ENCODE measurements at regions not wholly inside any gene's neighbourhood (a gene's known extent, or its start where the extent isn't known, plus 50 kb on each side); places are given as distances from the start of the nearest gene placed in this dataset.
A peak's percentile ranks its signal among the peaks of the same experiment; 100 is the strongest.
"Not testable (repeated sequence)": the region's sequence is repeated elsewhere in the genome, so short reads cannot be mapped to it uniquely, and the experiment has no call there.

DNA sequence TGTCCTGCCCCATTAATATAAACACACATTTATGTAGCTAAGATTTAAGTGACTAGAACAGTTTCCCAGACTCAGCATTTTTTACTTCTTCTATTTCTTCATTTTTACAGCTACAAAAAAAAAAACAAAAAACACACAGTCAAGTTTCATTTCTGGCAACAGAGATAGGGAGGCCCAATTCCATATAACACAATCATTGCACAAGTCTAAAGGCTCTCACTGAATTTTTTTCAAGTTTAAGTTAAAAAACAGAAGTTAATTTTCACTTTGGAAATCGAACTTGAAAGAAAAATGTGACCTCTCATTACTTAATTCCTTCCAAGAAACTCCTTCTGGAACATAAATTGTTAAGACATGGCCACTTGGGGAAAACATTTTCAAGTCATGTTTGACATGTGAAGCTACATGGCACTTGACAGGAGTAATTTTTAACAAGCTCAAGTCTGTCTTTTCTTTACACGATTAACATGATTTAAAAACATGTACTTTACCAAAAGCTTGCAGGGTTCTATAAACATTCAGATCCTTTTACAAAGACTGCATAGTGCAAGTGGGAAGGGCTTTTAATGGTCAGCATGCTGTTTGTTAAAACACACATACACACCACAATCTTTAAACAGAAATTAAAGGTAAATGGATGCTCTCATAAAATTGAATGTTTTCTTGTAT is 100.1 kb upstream of the CCDC28A start:
- Mint-ChIP-seq H3K27me3 (no peaks in the 10 kb centered on the region), H3K4me3 (no peak overlapping the region), H3K9me3 (no peaks in the 10 kb centered on the region), H3K27ac (no peak overlapping the region), H3K36me3 (no peaks in the 10 kb centered on the region), H3K4me1 (no peaks in the 10 kb centered on the region)
- DNase-seq (no peak), ATAC-seq (replicated peaks) (no peak)

DNA sequence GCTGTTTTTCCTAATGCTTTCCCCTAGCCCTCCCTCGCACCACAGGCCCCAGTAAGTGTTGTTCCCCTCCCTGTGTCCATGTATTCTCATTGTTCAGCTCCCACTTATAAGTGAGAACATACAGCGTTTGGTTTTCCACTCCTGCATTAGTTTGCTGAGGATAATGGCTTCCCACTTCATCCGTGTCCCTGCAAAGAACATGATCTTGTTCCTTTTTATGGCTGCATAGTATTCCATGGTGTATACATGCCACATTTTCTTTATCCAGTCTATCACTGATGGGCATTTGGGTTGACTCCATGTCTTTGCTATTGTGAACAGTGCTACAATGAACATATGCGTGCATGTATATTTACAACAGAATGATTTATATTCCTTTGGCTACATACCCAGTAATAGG is 99.1 kb upstream of the CCDC28A start:
- H3K27ac Mint-ChIP-seq; DNase-seq; H3K36me3 Mint-ChIP-seq; H3K4me1 Mint-ChIP-seq; H3K9me3 Mint-ChIP-seq; ATAC-seq (replicated peaks); H3K27me3 Mint-ChIP-seq; H3K4me3 Mint-ChIP-seq: not testable (repeated sequence)

DNA sequence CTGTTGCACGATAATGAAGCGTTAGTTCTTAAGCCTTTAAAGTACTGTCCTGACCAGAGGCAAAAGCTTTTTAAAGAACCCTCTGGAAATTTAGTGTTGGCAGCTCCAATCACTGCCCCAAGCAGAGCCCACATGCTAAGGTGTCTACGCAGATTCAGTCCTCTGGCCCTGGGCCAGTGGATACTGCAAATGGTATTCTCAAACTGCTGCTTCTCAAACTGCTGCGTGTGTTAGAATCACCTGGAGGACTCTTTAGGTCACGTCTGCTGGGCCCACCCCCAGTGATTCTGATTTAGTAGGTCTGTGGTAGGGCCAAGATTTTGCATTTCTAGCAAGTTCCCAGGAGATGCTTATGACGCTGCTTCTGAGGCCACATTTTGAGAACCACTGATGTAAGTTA is 96.0 kb upstream of the CCDC28A start:
- Mint-ChIP-seq H3K4me1 (no peaks in the 10 kb centered on the region), H3K9me3 (no peaks in the 10 kb centered on the region), H3K27ac (no peak overlapping the region), H3K4me3 (no peak overlapping the region), H3K36me3 (no peaks in the 10 kb centered on the region), H3K27me3 (no peaks in the 10 kb centered on the region)
- ATAC-seq (replicated peaks): no peak
- no peak for DNase-seq

DNA sequence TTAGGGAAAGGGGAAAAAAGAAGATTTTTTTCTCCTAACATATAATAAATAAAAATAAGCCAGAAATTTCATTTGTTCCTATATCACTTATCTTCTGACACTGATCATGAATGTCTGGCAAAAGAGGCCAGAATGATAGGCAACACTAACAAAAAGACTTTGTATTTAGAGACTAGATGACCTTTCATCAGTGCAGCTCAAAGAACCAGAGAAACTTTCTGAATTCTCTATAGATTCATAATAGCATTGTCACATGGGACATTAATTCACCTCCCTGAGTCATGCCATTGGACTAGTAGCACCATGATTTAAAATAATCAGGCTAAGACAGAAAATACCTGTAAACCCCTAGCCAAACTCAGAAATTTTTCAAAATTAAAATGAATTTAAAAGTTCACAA is 95.4 kb upstream of the CCDC28A start:
- no peak for ATAC-seq (replicated peaks)
- Mint-ChIP-seq H3K4me3 (no peak overlapping the region), H3K4me1 (no peaks in the 10 kb centered on the region), H3K9me3 (no peaks in the 10 kb centered on the region), H3K27me3 (no peaks in the 10 kb centered on the region), H3K27ac (no peak overlapping the region), H3K36me3 (no peaks in the 10 kb centered on the region)
- no peak for DNase-seq

DNA sequence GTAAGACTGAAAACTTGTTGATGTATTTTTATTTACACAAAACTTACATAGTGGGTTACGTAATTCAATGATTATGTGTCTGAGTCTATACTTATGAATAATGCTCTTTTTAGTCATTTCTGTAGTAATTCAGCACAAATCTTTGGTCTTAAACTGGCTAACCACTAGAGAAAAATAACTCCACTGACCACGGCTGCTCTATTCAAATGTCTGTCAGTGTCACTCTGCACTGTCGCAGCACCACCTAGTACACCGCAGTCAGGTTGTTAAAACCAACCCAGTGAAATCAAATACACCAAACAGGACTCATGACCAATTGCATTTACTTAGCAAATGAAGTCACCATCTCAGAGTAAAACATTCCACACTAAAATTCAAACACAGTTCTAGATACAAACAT is 93.5 kb upstream of the CCDC28A start:
- Mint-ChIP-seq H3K4me3 (no peak overlapping the region), H3K36me3 (no peaks in the 10 kb centered on the region), H3K27ac (no peak overlapping the region), H3K27me3 (no peaks in the 10 kb centered on the region), H3K9me3 (no peaks in the 10 kb centered on the region), H3K4me1 (no peaks in the 10 kb centered on the region)
- no peak for ATAC-seq (replicated peaks)
- no peak for DNase-seq

DNA sequence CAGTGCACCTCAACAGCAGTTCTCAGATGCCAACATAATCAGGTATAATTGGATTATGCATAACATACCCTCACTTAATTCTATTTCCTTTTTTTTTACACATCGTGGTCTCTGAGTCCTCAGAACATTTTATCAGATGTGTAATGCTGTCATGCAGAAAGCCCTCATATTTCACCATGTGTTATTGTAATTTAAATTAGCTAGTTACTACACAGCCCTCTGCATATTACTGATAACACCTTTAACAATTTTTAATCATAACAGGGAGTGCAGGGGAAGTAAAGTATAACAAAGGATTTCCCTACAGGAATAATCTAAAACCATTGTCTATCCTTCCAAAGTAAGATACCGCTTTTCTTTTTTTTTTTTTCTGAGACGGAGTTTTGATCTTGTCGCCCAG is 91.9 kb upstream of the CCDC28A start:
- DNase-seq: no peak
- Mint-ChIP-seq H3K27me3 (no peaks in the 10 kb centered on the region), H3K36me3 (no peaks in the 10 kb centered on the region), H3K9me3 (no peaks in the 10 kb centered on the region), H3K4me3 (no peak overlapping the region), H3K4me1 (no peaks in the 10 kb centered on the region), H3K27ac (no peak overlapping the region)
- ATAC-seq (replicated peaks): no peak

DNA sequence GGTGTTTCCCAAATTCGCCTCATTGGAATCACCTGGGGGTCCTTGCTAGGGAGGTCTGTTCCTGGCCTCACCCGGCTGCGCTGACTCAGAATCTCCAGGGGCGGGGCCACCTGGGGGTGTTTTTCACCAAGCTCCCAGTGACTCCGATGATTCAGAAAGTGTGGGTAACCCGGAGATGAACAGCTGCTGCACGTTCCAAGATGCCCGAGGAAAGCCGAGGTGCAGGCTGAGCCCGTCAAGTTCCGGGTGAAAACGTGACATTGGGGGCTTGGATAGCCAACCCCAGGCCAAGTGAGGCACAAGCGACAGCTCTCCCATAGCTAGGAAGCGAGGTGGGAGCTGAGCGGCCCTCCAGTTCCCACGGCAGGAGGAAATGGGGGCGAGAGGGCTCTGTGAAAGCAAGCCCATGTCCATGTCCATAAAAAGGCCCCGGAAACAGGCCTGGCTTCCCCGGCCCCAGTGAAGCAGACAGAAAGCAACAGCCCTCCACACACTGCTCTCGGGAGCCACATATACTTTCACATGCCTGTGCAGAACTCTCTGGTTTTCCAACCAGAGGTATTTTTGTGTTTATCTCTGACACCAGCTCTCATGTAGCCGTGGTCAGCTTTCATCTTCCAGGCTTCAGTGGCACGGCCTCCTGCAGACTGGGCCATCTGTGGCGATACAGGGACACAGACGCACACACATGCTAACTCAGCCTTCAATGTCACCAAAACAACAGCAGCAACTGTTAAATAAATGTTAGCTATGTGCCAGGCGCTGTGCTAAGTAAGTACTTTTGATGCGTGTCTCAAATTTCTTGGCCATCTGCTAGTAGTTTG is 90.7 kb upstream of the CCDC28A start:
- no peaks in the 10 kb centered on the region for H3K36me3 Mint-ChIP-seq
- H3K9me3 Mint-ChIP-seq: no peaks in the 10 kb centered on the region
- DNase-seq: no peak
- H3K4me3 Mint-ChIP-seq: no peak overlapping the region
- H3K4me1 Mint-ChIP-seq: no peaks in the 10 kb centered on the region
- no peak overlapping the region for H3K27ac Mint-ChIP-seq
- ATAC-seq (replicated peaks): no peak
- H3K27me3 Mint-ChIP-seq: no peaks in the 10 kb centered on the region

DNA sequence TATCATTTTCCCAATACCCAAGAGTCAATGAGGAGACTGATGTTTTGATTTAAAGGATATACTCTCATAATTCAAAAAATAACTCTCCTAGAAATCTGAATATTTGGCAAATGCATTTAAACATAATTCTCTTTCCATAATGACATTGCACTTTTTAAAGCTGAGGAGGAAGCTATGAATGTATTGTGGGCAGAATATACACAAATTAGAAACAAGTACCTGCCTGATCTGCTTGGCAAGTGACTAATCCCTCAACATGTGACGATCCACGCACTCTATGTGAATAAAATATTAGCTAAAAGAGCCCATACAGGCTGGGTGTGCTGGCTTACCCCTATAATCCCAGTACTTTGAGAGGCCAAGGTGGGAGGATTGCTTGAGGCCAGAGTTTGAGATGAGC is 88.3 kb upstream of the CCDC28A start:
- no peak overlapping the region for H3K27ac Mint-ChIP-seq
- H3K4me3 Mint-ChIP-seq: no peak overlapping the region
- no peak for ATAC-seq (replicated peaks)
- no peaks in the 10 kb centered on the region for H3K27me3 Mint-ChIP-seq
- H3K9me3 Mint-ChIP-seq: no peaks in the 10 kb centered on the region
- H3K36me3 Mint-ChIP-seq: no peaks in the 10 kb centered on the region
- H3K4me1 Mint-ChIP-seq: no peaks in the 10 kb centered on the region
- no peak for DNase-seq

DNA sequence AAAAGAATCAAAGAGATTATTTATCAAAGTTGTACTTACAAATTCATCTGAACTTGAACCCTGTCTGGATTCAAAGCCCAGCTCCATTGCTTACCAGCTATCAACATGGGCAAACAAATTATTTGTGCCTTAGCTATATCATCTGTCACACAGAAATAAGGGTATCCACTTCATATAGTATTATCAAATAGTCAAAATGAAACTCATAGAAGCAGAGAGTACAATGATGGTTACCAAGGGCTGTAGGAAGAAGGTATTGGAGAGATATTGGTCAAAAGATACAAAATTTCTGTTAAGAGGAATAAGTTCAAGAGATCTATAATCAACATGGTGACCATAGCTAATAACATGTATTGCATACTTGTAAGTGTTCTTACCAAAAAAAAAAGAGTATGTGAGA is 87.8 kb upstream of the CCDC28A start:
- Mint-ChIP-seq H3K4me1 (no peaks in the 10 kb centered on the region), H3K27ac (no peak overlapping the region), H3K27me3 (peaks cover 0 to 1% of the 10 kb centered on the region in 2 donors), H3K9me3 (no peaks in the 10 kb centered on the region), H3K36me3 (no peaks in the 10 kb centered on the region), H3K4me3 (no peak overlapping the region)
- no peak for ATAC-seq (replicated peaks)
- no peak for DNase-seq

DNA sequence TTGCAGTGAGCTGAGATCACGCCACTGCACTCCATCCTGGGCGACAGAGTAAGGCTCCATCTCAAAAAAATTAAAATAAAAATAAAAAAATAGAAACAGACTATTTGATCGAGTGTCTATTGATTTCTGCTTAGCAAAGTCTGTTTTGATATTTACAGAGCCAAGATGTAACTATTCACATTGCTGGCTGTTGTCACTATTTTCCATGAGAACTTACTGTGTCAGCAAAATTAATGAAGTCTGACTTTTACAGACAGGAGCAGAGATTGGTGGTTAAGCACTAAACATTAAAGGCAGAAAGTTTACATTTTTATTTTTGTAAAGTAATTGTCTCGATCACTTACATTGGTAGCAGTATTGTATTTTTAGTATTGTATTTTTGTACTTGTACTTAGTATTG is 85.0 kb upstream of the CCDC28A start:
- Mint-ChIP-seq H3K27ac (no peak overlapping the region), H3K36me3 (no peaks in the 10 kb centered on the region), H3K27me3 (peaks cover 11 to 14% of the 10 kb centered on the region in 2 donors), H3K4me3 (no peak overlapping the region), H3K4me1 (peaks cover 3 to 6% of the 10 kb centered on the region in 2 donors), H3K9me3 (no peaks in the 10 kb centered on the region)
- ATAC-seq (replicated peaks) (no peak), DNase-seq (no peak)

DNA sequence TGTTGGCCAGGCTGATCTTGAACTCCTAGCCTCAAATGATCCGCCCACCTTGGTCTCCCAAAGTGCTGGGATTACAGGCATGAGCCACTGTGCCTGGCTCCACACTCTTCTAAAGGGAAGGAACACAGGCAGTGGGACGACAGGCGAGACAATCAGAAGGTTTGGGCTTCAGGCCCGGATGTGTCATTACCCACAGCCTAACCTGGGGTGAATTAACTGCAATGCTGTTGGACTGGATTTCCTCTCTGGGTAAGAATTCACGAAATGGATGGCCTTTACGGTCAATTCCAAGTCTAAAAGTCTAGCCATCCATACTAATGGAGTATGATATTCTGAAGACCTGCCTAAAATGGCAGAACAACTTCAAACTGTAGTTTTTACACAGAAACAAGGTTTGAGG is 83.7 kb upstream of the CCDC28A start:
- Mint-ChIP-seq H3K4me1 (peaks cover 5 to 7% of the 10 kb centered on the region in 2 donors), H3K36me3 (no peaks in the 10 kb centered on the region), H3K27me3 (peaks cover 12 to 23% of the 10 kb centered on the region in 2 donors), H3K4me3 (no peak overlapping the region), H3K9me3 (no peaks in the 10 kb centered on the region), H3K27ac (no peak overlapping the region)
- DNase-seq: no peak
- no peak for ATAC-seq (replicated peaks)

DNA sequence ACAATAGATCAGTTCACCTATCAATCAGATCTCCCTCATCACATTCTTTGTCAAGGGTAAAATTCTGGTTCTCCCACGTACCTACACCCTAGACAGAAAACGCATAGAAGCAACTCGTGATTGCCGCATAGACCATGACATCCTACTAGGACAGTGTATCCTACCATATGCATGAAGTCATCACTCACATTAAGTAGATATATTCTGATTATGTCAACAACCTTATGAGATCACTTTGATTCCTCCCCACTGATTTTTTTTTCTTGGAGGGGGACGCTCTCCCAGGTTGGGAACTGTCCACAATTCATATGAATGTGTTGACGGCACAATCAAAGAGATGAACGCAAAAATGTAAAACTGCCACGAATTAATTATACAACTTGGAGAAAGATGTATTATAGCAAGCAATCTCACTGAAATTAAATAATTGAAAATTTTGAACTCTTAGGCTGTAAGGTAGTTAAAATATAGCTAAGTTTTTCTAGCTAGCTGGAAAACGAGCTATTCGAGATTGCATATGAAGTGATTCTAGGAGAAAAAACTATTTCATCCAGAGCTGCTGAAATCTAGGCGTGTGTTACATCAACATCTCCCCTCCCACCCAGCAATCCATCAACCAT is 82.5 kb upstream of the CCDC28A start:
- ATAC-seq (replicated peaks) (no peak), DNase-seq (no peak)
- Mint-ChIP-seq H3K4me1 (peaks cover 5 to 7% of the 10 kb centered on the region in 2 donors), H3K9me3 (no peaks in the 10 kb centered on the region), H3K27ac (no peak overlapping the region), H3K4me3 (peak overlapping the region in 1 of 2 donors; percentile 69), H3K27me3 (peaks cover 15 to 23% of the 10 kb centered on the region in 2 donors), H3K36me3 (no peaks in the 10 kb centered on the region)

DNA sequence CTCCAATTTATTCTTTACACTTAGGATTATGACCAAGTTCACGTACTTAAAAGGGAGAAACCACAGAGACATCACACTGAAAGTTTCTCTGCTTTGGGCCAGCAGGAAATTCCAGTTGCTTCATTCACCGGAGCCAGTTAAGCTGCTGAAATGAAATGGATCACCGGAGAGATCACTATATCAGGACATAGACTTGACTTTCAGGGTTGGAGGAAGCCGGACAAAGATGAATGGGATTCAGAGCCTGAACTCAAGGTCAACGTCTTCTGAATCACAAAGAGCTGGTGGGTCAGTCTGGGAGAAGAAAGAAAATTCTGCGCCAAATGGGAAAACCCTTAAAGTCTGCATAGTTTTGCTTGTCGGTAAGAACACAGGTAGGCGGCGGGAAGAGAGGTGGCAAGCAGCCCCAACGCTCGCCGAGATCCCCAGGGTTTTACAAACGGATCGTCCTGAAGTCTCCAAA is 81.9 kb upstream of the CCDC28A start:
- no peak for ATAC-seq (replicated peaks)
- H3K4me3 Mint-ChIP-seq: peak overlapping the region; percentile 69 to 90
- peaks cover 17 to 25% of the 10 kb centered on the region in 2 donors for H3K27me3 Mint-ChIP-seq
- peaks cover 5 to 7% of the 10 kb centered on the region in 2 donors for H3K4me1 Mint-ChIP-seq
- no peaks in the 10 kb centered on the region for H3K36me3 Mint-ChIP-seq
- no peak for DNase-seq
- H3K9me3 Mint-ChIP-seq: no peaks in the 10 kb centered on the region
- no peak overlapping the region for H3K27ac Mint-ChIP-seq

DNA sequence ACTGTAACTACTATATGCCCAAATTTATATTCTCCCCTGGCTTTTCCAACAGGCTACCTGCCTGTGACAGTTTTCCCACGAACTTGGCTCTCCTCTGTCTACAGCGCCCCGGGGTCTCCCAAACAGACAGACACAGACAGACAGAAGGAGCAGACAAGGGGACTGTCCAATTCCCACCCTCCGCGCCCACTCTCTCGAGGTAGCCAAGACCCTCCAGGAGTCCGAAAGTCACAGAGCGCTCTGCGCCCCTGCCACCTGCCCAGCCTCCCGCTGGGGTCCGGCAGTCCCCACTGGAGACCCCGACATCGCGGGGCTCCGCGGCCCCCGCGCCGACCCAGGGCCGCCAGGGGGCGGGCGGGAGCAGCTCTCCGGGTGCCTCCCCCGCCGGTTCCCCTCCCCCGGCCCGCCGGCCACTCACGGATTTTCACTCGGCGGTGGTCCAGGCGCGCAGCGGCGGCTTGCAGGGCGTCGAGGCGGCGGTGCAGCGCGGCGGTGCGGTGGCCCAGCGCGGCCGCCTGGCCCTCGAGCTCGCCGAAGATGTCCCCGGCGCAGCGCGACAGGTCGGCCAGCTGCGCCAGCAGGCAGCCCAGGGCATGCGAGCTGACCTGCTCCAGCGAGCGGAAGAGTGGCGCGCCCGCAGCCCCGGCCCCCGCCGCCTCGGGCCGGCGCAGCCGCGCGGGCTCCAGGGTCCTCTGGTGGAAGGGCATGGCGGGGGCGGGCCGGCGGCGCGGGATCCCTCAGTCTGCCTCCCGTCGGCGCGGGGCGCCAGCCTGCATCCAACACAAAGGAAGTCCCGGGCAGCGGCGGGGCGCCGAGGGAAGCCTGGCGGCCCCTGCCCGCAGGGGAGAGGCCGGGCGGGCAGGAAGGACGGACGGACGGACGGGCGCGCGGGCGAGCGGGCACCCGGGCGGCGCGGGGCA is 81.3 kb upstream of the CCDC28A start:
- H3K36me3 Mint-ChIP-seq: no peaks in the 10 kb centered on the region
- peak; percentile 68 to 73 for ATAC-seq (replicated peaks)
- H3K27me3 Mint-ChIP-seq: peaks cover 22 to 29% of the 10 kb centered on the region in 2 donors
- peak overlapping the region; percentile 86 to 90 for H3K4me3 Mint-ChIP-seq
- peaks cover 5 to 7% of the 10 kb centered on the region in 2 donors for H3K4me1 Mint-ChIP-seq
- H3K27ac Mint-ChIP-seq: no peak overlapping the region
- no peaks in the 10 kb centered on the region for H3K9me3 Mint-ChIP-seq
- DNase-seq: peak; percentile 52

All from stimulated activated naive B cell treated with anti-CD40 and anti-IgM and Interleukin-4, amounts not matched to agents 10 μg/mL and 1 μg/mL and 100 μg/mL, for 72 hours (primary cell).